GM12872 (cell line): ENCODE measurements at regions not wholly inside any gene's neighbourhood (a gene's known extent, or its start where the extent isn't known, plus 50 kb on each side); places are given as distances from the start of the nearest gene placed in this dataset.

Source experiments
- CTCF ChIP-seq: IDR thresholded peaks from 3 replicates; pipeline ENCODE4 v1.5.1; 2011; ENCODE audit warnings: low read depth, mild to moderate bottlenecking, low read length, moderate library complexity; ENCODE audit not compliant: insufficient read depth

DNA sequence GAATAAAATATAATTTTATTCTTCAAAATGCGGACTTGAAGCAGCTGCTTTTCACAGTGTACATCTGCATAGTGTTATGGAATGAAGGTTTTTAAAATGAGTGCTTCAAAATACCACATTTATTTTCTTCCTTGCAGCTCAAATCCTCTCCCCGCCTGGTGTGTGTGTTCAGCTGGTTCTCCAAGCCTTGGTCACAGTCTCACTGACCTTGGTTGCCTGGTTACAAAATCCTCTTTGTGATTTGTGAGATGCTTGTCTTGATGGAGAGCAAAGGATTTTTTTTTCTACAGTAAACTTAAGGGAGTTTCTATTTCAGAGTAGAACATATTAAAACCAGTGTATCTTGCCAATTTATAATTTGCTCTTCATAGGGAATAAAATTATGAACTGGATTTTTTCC lies 139.2 kb downstream of the PCDH18 start:
- no peak for TF ChIP-seq CTCF

GRCh38 chr4:137390707-137391106 lies 141.6 kb downstream of the PCDH18 start:
- TF ChIP-seq CTCF, result no peak

GRCh38 chr4:137389911-137390520 lies 142.3 kb downstream of the PCDH18 start:
- no peak for TF ChIP-seq CTCF

DNA sequence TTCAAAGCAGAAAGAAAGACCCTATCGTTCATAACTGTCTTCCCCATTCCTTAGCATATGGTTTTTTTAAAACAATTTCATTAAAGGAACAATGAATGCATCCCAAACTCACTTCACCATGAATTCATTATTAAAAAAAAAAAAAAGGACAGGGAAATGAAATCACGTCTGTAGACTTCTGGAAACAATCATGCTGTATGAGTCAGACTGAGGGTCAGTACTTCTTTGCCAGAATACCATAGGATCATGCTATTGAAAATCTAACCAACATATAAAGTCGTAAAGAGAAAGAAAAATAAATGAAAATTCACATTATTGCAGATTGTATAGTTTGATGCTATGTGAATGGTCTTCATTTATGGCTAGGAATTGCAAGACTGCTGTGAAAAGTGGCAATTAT lies 144.4 kb downstream of the PCDH18 start:
- TF ChIP-seq CTCF, result no peak

DNA sequence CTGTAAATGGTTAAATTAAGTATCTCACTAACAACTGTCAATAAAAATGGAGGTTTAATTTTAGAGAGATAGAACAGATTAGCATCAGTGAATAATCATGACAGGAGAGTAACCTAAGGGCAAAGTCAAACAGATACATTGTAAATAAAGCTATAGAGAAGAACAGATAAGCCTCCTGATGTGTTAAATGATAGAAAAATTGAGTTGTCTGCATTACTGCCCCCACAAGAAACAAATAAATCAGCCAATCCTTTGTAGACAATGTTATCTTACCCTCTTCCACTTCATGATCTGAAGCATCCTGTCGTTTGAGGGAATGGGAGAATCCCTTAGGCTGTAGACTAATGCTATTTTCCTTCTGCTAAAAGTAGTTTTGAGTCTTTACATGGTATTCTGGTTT lies 147.8 kb downstream of the PCDH18 start:
- no peak for TF ChIP-seq CTCF

GRCh38 chr4:137378821-137379220 lies 153.5 kb downstream of the PCDH18 start:
- TF ChIP-seq CTCF, result no peak

DNA sequence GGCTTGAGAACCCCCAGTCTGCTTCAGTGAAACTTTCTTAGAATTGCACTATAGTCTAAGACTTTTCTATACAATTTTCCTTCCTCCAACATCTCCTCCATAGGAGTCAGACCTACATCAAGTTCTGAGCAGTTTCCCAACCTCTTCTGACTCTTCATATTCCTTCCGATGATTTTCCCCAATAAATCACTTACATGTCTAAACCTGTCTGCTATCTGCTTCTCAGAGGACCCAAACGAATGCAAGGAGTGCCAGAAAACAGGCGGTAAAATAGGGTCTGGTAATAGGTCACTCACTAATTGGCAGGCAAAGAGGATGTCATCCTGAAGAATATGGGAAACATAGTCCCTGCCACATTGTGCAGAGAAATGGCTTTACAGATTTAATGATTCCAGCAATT lies 153.9 kb downstream of the PCDH18 start:
- TF ChIP-seq CTCF, result no peak

GRCh38 chr4:137376312-137376711 lies 156.0 kb downstream of the PCDH18 start:
- TF ChIP-seq CTCF, result no peak
